Sigmoid colon (tissue), 4 donors: ENCODE measurements at regions not wholly inside any gene's neighbourhood (a gene's known extent, or its start where the extent isn't known, plus 50 kb on each side); places are given as distances from the start of the nearest gene placed in this dataset.

Experiments
- POLR2A ChIP-seq, 2 donors: fragments of 450-650 bp; IDR thresholded peaks; one replicate each; pipeline ENCODE4 v1.6.1; 2016; ENCODE audit warnings: antibody characterized with exemption in 2 of 2, mild to moderate bottlenecking in 2 of 2, moderate library complexity in 2 of 2
- POLR2AphosphoS5 ChIP-seq, 4 donors: sonication (generic); formaldehyde crosslinking; IDR thresholded peaks; one replicate each; pipeline ENCODE4 v1.6.1; 2017; ENCODE audit warnings: antibody characterized with exemption in 4 of 4
- TF ChIP-seq, protein P1 (sequence below), 4 experiments: fragments of 450-650 bp in 3 of 4; fragments of 200-600 bp in 1 of 4; IDR thresholded peaks; one replicate each; pipeline ENCODE4 v1.5.1; 2016 to 2019; ENCODE audit warnings: antibody characterized with exemption in 4 of 4, mild to moderate bottlenecking in 3 of 4, moderate library complexity in 2 of 4

DNA sequence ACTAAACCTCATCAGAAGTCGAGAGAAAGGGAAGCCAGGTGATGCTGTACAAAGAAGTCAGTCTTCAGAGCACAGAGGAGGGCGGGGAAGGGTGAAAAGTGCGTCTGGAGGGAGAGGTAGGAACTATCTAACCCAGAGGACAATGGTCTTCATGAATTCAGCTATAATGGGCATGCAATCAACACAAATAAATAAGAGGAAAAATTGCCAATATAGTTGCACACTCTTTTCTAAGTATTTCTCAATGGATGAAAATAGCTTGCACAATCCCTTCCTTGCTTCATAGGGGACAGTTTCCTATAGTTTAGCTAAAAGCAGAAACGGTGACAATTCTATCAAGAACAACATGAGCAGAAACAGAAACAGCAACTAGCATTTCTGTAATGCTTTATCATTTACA, 931.2 kb downstream of the AACS start:
- TF ChIP-seq, protein P1, sequence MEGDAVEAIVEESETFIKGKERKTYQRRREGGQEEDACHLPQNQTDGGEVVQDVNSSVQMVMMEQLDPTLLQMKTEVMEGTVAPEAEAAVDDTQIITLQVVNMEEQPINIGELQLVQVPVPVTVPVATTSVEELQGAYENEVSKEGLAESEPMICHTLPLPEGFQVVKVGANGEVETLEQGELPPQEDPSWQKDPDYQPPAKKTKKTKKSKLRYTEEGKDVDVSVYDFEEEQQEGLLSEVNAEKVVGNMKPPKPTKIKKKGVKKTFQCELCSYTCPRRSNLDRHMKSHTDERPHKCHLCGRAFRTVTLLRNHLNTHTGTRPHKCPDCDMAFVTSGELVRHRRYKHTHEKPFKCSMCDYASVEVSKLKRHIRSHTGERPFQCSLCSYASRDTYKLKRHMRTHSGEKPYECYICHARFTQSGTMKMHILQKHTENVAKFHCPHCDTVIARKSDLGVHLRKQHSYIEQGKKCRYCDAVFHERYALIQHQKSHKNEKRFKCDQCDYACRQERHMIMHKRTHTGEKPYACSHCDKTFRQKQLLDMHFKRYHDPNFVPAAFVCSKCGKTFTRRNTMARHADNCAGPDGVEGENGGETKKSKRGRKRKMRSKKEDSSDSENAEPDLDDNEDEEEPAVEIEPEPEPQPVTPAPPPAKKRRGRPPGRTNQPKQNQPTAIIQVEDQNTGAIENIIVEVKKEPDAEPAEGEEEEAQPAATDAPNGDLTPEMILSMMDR (IDR thresholded peaks at IDR 0.05): no peak
- TF ChIP-seq POLR2AphosphoS5 (IDR thresholded peaks at IDR 0.05) (no peak), POLR2A (IDR thresholded peaks at IDR 0.05) (no peak)
